NCI-H1436 treated with DMSO at 0.1 percent for 48 hours (cell line): ENCODE measurements at regions not wholly inside any gene's neighbourhood (a gene's known extent, or its start where the extent isn't known, plus 50 kb on each side); places are given as distances from the start of the nearest gene placed in this dataset.
A peak's percentile ranks its signal among the peaks of the same experiment; 100 is the strongest.

Source experiments
- DNase-seq: peaks from one replicate; lab custom pipeline; 2025; lab: John Stamatoyannopoulos, UW

- no peak for DNase-seq
Measured at GRCh38 chr1:18013216-18013615, 94.4 kb upstream of the IGSF21 start.

GRCh38 chr1:18015719-18016118 lies 91.9 kb upstream of the IGSF21 start:
- DNase-seq, result no peak

- DNase-seq, result no peak
Measured at GRCh38 chr1:18018366-18018765, 89.2 kb upstream of the IGSF21 start.

- no peak for DNase-seq
Measured at GRCh38 chr1:18020021-18020817, 87.4 kb upstream of the IGSF21 start.

GRCh38 chr1:18021242-18021641 lies 86.4 kb upstream of the IGSF21 start:
- no peak for DNase-seq

- peak; percentile 90 for DNase-seq
Measured at GRCh38 chr1:18032172-18032859, 75.3 kb upstream of the IGSF21 start.

GRCh38 chr1:18035145-18035544 lies 72.5 kb upstream of the IGSF21 start:
- no peak for DNase-seq

- DNase-seq, result no peak
Measured at GRCh38 chr1:18037651-18038050, 69.9 kb upstream of the IGSF21 start.

- DNase-seq, result no peak
Measured at GRCh38 chr1:18038051-18038450, 69.5 kb upstream of the IGSF21 start.

- no peak for DNase-seq
Measured at GRCh38 chr1:18039102-18039501, 68.5 kb upstream of the IGSF21 start.

GRCh38 chr1:18041102-18041501 lies 66.5 kb upstream of the IGSF21 start:
- DNase-seq, result no peak

GRCh38 chr1:18041685-18042355 lies 65.8 kb upstream of the IGSF21 start:
- DNase-seq, result no peak

- DNase-seq, result no peak
Measured at GRCh38 chr1:18043871-18044270, 63.7 kb upstream of the IGSF21 start.

- DNase-seq, result no peak
Measured at GRCh38 chr1:18045203-18045602, 62.4 kb upstream of the IGSF21 start.

- DNase-seq, result no peak
Measured at GRCh38 chr1:18045621-18046020, 62.0 kb upstream of the IGSF21 start.

- no peak for DNase-seq
Measured at GRCh38 chr1:18047122-18047521, 60.5 kb upstream of the IGSF21 start.

- no peak for DNase-seq
Measured at GRCh38 chr1:18049228-18049627, 58.4 kb upstream of the IGSF21 start.

- DNase-seq, result no peak
Measured at GRCh38 chr1:18052671-18053070, 54.9 kb upstream of the IGSF21 start.

- no peak for DNase-seq
Measured at GRCh38 chr1:18055156-18055555, 52.4 kb upstream of the IGSF21 start.

- no peak for DNase-seq
Measured at GRCh38 chr1:18056545-18056944, 51.1 kb upstream of the IGSF21 start.

- no peak for DNase-seq
Measured at GRCh38 chr1:18057623-18058022, 50.0 kb upstream of the IGSF21 start.
